ENCODE measurements at regions not wholly inside any gene's neighbourhood (a gene's known extent, or its start where the extent isn't known, plus 50 kb on each side); places are given as distances from the start of the nearest gene placed in this dataset.

DNA sequence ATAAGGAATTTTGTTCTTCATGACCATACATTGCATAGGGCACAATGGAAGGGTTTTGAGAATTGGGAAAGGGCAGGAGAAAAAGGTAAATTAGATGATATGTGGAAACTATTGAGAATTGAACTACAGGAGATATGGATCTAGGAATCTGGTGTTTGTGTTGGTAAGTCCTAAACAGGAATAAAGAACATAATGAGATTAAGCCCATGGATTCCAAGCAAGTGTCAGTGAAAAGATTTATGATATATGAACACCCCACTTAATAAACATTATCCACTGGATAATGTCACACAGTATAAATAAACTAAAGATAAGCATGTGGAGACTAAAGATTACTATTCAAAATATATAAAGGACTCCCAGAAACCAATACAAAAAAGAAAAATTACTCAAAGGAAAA is 98.2 kb downstream of the TNFSF18 start:
- DNase-seq (ENCODE audit: low read depth) = no peak

DNA sequence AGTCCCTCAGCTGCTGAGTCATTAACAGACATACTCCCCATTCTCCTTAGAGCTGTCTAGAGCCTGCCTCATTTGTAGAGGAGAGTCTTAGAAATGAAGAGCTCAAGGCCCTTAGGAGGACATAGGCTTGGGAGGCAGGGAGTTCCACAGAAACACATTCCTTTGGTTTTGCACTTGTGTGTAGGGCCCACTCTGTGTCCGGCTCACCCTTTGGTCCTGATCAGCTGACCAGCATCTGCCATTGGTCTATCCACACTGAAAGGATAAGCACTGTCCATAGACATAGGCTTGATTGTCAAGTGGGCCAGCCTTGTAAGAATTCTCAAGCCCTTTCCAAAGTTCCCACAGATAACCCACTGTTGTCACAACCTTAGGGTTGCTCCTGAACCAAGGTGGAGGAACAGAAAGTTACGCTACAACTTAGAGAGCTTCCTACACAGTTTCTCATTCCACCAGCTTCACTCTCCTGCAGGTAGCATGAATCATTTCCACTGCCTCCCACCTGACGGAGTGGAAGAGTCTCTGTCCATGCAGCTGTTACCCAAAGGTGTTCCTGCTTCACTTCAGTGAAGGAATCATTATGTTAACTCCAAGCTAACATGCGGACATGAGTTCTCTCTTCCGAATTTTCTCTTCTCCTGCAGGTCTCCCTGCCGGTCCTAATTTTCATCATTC is 96.1 kb downstream of the TNFSF18 start:
- no peak for DNase-seq (ENCODE audit: low read depth)

DNA sequence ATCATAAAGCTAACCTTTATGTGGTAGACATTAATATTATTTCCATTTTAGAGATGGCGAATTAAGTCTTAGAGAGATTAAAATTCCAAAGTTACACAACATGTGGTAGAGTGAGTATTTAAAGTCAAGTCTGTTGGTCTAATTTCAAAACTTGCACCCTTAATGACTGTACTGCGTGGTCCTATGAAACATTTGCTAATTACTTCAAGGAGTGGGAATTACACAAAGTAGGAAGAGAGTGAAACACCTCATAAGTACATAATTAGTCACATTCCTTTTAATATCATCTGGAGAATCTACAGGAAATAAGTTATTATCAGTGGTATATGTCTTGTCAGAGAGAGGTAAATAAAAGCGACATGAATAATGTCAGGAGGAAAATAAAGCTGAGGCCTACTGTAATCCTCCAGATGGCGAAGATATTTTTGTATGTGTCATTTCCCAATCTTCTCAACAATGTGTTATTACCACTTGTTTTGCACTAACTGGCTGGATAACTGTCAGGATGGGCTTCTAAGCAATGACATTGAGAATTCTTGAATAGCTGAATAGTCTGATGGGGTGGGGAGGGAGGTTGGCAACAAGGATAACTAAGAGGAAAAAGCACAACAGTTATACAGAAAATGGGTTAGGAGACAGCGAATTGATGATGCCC is 95.5 kb downstream of the TNFSF18 start:
- DNase-seq (ENCODE audit: low read depth) = no peak

DNA sequence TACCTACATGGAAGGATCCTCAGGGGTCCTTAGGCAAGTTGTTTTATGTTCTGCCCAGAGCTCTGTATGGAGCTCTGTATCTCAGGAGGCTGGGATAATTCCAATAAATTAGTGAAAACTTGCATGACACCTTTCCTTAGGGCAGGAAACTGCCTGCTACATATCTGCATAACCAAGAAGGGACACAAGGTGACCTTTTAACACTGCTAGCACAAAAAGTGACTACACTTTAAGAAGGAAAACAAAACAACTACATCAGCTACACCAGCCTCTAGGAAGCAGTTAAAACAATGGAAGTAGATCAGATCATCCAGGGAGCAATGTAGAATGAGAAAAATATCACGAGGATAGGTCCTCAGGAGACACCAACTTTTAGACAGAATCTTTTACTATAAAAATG is 93.9 kb downstream of the TNFSF18 start:
- DNase-seq (ENCODE audit: low read depth) = no peak

DNA sequence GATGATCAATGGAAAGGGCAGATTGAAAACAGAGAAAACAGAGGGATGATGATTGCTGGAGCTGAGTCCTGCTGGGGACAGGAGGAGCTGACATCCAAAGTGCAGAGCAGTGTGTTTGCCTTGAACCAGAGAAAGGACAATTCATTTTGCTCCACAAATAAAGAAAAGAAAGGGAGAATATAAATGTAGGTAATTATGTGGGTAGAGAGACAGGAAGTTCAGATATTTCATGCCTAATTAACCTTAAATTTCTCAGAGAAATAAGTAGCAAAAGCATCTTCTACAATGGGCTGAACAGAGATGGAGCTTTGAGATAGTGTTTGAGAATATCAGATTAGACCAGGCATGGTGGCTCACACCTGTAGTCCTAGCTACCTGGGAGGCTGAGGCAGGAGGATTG is 93.2 kb downstream of the TNFSF18 start:
- no peak for DNase-seq (ENCODE audit: low read depth)

DNA sequence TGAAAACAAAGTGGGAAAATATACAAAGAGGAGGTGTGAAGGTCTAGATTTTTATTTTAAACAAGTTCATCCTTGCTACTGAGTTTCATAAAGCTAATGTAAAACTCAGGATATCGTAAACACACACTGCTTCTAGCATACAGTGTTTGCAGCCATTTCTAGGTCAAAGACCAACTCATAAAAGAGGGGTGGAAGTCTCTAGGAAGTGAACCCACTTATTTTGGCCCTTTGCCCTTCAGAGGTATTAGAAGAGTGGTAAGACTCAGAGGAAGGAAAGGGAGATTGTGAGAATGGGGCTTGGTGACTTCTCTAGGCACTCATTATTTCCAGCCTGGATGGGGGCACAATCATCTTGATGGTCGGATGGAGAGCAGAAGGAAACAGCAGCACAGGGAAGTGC is 91.2 kb downstream of the TNFSF18 start:
- DNase-seq (ENCODE audit: low read depth) = no peak

DNA sequence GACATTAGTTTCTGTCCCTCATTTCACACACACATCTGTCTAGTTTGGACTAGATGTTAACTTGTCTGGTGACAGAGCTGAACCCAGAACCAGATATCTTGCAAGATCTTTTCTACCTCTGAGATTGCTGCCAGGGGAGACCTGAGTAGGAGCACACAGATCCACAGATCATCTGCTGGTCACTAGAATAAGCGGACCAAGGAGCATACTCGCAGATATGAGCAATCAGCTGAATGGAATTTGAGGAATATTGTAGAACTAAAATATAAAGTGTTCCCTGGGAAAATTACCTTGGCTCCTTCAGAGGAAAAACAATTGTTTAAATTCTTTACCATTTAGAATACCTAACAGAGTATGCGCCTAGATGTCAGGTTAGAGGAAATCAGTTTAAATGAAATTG is 90.7 kb downstream of the TNFSF18 start:
- DNase-seq (ENCODE audit: low read depth) = no peak

DNA sequence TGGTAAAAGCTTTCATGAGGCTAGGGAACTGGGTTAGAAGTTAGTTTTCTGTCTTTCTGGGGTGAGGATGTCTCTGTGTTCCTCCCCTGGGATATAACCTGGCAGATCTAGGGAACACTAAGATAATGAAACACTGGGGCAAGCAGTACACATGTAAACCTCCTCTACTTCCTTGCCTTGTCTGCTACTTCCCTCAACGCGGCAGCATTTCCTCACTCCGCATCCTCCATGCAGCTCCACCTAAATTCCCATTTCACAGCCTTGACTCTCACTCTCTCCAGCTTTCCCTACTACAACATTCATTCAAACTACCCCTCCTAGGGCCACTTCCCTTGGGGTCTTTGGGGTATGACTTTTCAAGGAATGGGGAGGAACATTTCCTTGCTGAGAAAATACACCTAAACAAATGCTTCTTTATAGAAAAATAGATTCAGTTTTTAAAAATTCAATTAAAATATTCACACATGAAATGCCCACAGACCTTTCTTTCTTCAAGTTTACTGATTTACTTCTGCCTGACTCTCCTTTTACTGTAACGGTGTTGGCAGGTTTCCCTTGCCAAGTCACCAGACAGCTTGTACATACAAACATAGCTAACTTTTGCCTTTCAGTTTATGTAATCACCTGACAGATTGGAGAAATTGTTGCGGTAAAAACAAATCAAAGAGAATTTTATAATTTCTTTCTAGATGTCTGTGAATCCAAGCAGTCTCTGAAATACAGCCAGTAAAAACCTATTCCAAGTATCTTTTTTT is 90.1 kb downstream of the TNFSF18 start:
- no peak for DNase-seq (ENCODE audit: low read depth)

DNA sequence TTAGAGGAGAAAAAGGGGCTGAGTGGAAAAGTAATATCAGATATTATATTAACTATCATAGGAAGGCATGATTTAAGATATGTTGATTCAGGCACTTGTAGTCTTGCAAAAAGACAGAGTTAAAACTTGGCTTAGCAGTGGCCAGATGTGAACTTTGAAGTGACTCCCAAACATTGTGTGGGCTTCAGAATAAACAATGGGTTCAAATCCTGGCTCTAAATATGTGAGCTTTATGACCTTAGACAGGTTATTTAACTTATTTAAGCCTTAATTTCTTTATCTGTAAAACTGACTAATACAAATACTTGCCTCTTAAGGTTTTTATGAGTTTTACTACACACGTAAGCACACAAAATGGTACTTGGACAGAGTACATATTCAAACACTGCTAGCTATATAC is 85.9 kb downstream of the TNFSF18 start:
- DNase-seq (ENCODE audit: low read depth) = no peak

DNA sequence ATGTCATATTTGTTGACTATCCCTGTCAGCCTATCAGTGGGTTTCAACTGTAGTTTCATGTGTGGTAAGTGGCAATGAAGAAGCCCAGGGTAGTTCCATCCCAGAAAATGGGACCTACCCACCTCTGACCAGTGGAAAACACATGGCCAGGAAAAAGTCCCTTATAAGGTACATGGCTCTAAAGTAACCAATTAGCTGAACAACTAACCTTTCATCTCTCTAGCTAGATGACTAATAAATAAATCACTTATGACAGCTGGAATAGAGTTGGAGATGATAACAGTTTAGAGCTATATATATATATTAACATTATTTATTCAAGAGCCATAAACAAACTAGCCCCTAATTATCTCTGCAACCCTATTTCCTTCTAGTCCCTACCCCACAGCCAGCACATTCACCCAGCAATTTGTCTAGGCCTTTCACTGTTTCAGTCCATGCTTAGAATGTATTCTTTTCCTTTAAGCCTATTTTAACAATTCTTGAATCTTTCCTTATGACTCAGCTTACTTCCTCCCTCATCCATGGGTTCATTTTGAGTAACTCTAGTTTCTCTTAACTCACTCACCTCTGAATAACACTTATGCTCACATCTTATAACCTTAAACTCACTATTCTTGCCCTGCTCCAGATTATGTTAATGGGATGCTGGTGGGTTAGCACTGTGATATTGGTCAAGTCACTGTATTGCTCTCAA is 83.7 kb downstream of the TNFSF18 start:
- DNase-seq (ENCODE audit: low read depth) = no peak

DNA sequence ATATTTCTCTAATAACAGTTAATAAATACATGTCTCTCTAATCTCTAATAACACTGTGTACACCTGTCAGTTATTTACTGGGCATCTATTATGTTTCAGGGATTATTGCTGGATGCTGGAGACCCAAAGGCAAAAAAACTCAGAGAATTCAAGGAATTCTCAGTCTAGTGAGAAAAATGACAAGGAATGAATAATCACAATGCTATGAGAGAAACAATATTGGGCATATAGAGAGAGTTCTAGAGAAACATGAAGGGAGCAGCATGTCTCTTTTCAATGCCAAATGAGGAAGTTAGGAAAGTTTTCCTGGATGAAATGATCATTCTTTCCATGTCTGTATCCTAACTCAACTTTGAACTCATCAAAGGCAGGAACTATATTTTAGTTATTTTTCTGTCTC is 82.8 kb downstream of the TNFSF18 start:
- no peak for DNase-seq (ENCODE audit: low read depth)

DNA sequence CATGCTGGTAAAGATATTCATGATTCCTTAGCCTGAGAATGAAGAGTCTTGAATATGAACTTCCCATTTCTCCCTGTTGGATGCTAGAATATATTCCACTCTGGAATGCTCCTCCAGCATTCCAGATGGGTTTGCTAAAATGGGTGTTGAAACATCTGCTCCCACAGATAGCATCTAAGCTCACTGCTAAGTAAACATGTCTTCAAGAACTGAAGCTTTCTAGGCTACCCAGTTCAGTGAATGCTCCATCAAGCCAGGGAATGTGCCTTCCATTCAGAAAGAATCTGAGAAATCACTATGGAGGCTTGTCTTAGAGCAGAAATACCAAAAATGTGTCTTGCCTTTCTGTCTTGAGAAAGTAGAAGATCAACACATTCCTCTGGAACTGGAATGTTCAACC is 81.1 kb downstream of the TNFSF18 start:
- no peak for DNase-seq (ENCODE audit: low read depth)

DNA sequence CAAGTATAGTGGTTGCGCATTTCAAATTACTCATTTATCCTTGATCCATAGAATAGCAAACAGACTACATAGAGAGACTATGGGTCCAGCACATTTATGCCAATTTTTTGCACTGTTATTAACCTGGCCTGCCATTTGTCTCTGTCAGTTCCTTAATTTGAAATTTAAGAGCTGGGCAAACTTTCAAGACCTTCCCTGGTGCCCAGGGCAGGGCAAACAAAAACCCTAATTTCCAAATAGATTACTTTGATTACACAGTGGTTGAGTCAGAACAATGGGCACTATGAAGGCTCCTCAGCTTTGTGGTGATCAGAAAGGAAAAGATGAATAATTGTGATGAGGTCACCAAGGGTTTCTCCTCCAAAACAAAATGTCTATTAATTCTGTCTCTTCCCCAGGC is 80.6 kb downstream of the TNFSF18 start:
- no peak for DNase-seq (ENCODE audit: low read depth)

DNA sequence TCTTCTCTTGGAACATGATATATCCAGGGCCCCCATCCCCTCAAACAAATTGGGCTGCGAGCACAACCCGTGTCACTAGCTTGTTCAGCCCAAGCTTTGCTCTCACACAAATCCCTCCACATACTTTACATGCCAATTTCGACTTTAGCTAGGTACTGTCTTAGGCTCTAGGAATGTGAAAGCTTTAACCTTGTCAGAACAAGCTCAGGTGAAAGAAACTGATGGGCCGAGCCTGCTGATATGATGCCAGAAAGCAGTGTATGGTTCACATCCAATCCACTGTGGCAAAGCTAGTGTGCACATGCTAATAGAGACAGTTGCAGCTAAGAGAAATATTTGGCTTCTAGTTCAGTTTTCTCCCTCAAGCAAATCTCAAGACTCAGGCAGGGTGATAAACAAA is 79.5 kb downstream of the TNFSF18 start:
- no peak for DNase-seq (ENCODE audit: low read depth)

DNA sequence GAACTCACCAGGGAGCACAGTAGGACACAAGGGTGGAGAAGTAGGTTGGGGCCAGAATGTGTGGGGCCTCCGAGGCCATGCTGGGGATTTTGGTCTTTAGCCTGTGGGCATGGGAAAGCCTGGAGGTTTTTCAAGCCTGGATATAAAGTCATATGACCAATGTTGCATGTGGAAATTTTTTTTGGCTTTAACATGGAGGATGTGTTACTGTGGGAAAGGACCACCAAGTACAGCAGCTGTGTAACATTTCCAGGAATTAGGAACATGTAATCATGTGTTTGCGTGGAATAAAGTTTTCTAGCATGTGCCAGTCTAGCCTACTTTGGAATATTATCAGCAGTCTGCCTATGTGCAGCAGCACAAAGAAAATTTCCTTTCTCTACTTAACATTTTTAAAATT is 78.5 kb downstream of the TNFSF18 start:
- DNase-seq (ENCODE audit: low read depth) = no peak

DNA sequence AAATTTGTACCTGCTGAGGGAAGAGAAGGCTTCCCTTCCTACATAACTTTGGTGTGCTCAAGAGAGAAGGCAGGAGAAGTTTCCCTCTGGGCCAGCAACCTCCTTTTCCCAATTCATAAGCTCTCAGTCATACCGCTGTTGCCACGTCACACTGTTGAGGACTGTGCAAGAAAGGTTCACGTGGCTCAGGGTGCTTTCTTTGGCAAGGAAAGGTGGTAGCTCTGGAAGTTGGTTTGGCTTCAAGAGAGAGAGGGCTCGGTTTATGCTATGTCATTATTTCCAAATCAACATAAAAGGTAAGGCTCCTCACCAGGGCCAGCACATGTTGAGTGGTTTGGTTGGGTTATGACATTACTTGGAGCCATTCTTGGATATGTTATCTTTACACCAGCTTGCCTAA is 77.3 kb downstream of the TNFSF18 start:
- no peak for DNase-seq (ENCODE audit: low read depth)

DNA sequence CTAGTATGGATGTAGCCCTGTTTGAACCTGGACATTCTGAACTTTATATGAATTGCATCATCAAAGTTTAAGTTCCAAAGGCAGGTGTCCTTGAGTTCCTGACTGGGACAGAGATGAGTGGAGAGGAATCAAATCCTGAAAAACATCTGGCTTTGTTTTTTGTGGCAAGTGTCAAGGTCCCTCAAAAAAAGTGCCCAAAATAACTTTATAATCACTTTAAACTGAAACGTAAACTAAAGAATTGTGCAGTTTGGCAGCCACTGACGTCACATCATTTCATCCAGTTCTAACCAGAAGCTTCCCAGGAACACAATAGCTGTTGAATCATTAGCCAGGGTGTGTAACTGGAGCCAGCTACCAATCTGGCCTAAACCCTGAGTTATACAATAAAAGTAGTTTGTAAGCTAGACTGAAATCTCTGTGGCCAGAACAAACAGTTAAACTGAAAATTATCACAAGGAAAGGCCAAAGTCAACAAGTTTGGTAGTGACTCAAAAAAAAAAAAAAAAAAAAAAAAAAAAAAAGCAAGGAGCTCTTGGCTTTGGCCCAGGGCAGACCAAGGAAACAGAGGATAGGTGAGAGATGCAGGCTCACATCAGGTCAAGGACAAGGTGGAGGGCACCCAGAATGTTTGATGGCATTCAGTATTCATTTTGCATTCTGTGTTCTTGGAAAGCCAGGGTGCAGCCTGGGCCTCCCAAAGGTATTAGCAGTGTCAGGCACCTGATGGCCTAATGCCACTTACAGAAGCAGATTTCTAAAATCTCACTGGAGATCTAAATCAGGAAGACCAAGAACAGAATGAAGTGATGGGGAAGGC is 74.3 kb downstream of the TNFSF18 start:
- DNase-seq (ENCODE audit: low read depth) = no peak

DNA sequence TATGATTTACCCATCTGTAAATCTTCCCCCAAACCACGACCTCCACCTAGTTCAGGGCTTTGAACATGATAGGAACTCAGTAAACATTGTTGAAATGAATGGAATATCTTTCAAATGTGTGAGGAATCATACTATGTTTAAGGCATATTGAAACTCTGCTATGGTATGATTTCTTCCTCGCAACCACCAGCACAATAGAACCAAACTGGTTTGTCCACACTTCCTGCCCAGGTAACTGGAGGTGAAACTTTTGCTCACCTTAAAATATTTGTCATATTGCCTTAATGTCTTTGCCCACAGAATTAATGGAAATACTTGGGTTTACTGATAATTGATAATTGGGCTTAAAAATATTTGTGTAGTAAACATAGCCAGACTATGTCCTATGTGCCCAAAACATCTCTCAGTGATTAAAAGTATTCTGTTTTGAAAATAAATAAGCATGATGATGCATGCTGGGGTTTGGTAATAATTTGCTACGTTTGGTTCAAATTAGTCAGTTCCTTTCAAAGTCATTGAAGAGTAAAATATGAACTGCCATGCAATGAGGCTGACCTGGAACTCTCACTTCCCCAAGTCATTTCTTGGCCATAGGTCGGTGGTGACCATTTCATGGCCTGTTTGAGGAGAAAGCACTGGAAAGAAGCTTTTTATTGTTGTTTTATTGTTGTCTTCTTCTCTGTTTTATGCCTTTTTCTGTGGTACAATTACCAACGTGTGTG is 73.3 kb downstream of the TNFSF18 start:
- no peak for DNase-seq (ENCODE audit: low read depth)

DNA sequence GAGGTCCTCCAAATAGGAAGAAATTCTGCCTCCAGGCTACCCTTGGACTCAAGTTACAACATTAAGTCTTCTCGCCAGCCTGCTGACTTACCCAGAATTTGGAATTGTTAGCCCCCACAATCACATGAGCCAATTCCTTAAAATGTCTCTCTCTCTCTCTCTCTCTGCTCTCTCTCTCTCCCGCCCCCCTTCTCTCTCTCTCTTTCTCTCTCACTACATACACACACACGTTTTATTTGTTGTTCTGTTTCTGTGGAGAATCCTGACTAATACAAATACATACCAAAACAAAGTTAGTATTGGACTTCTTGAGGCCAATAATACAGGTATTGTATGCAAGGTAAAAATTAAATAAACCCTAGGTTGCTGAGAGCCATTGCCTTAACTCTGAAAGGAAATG is 72.1 kb downstream of the TNFSF18 start:
- DNase-seq (ENCODE audit: low read depth) = no peak

DNA sequence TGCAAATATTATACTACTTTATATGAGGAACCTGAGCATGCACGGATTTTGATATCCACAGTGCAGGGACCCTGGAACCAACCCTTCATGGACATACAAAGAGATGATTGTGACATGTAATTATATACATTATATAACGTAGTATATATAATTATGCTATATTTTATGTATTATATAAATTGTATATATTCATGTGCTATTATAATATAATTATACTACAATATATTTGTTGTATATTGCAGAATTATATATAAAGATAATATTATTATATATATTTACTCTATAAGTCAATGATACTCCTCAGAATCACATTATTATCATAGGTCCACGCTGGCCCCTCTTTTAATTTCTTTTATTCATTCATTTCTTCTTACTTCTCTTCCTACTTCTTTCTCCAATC is 70.9 kb downstream of the TNFSF18 start:
- no peak for DNase-seq (ENCODE audit: low read depth)

DNA sequence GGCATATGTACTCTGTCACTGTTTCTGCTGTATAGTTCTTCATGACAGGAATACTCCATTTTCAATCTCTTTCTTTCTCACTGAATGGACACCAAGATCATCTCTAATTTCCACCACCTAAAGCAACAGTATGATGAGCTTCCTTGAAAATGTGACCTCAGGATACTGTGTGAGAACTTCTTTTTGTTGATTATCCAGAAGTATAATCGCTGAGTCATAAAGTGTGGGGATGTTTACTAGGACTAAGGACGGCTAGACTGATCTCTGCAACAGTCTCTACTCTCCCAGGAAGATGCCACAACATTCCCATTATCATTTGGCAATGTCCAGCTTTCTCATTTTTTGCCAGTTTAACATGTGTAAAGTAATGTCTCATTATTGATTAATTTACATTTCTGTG is 70.3 kb downstream of the TNFSF18 start:
- no peak for DNase-seq (ENCODE audit: low read depth)
